Right lobe of liver (tissue), 6 donors: ENCODE measurements at regions not wholly inside any gene's neighbourhood (a gene's known extent, or its start where the extent isn't known, plus 50 kb on each side); places are given as distances from the start of the nearest gene placed in this dataset.
A peak's percentile ranks its signal among the peaks of the same experiment; 100 is the strongest.

Source experiments
- ATAC-seq, 4 donors: fragments of 200-7000 bp; cut with Tn5 transposase; one replicate each; pipeline ENCODE4 v1.9.1; 2020; ENCODE audit warnings: mild to moderate bottlenecking in 4 of 4, moderate library complexity in 4 of 4
- DNase-seq, 3 donors: peaks; one replicate each; pipeline ENCODE4 v3.0.0-alpha.2; 2020
- H3K27ac ChIP-seq, 3 donors: fragments of 200-600 bp; one replicate each; pipeline ENCODE4 v1.8.0; 2022
- H3K27me3 ChIP-seq, 2 donors: fragments of 200-600 bp; one replicate each; pipeline ENCODE4 v1.8.0; 2022
- H3K36me3 ChIP-seq, 4 donors: fragments of 200-600 bp; sonication (generic) in 1 of 4; one replicate each; pipeline versions ENCODE4 v1.5.1 to v1.8.0; 2017 to 2022; ENCODE audit warnings: control low read depth in 1 of 4
- H3K4me1 ChIP-seq, 4 donors: fragments of 200-600 bp; sonication (generic) in 1 of 4; one replicate each; pipeline versions ENCODE4 v1.5.1 to v1.8.0; 2017 to 2022; ENCODE audit warnings: control low read depth in 1 of 4
- H3K4me3 ChIP-seq, 3 donors: fragments of 200-600 bp; one replicate each; pipeline ENCODE4 v1.8.0; 2022
- H3K9me3 ChIP-seq, 4 donors: fragments of 200-600 bp; sonication (generic) in 1 of 4; one replicate each; pipeline versions ENCODE4 v1.5.1 to v1.8.0; 2017 to 2022; ENCODE audit warnings: control low read depth in 1 of 4
- POLR2A ChIP-seq: fragments of 450-650 bp; IDR thresholded peaks from one replicate; pipeline ENCODE4 v1.6.1; 2017; ENCODE audit warnings: antibody characterized with exemption, mild to moderate bottlenecking
- WGBS: methylation state at CpG from one replicate; pipeline ENCODE4 v1.1.6; 2018; ENCODE audit warnings: low coverage, low lambda C conversion rate; ENCODE audit not compliant: insufficient coverage; ENCODE audit errors: missing lambda C conversion rate; 5-methylcytosine and 5-hydroxymethylcytosine counted together
- intact Hi-C, 2 donors: fragments of 100-400 bp; cut with DNase I; formaldehyde crosslinking; loops; one replicate each; pipeline versions ENCODE4 v1.11.2 to v1.14.1; 2022
- TF ChIP-seq, protein P1 (sequence below), 4 donors: fragments of 200-600 bp in 3 of 4; fragments of 450-650 bp in 1 of 4; IDR thresholded peaks; one replicate each; pipeline versions ENCODE4 v1.5.1 to v1.8.0; 2016 to 2022; ENCODE audit warnings: antibody characterized with exemption in 4 of 4, mild to moderate bottlenecking in 2 of 4
- donor health status: DM: no; HTN: yes; CAD: no.
- donor health status: DM: no; HTN: no; CAD: no.
- donor health status: DM: no; HTN: no; CAD: no.
- donor health status: DM: no; HTN: yes; CAD: no.
- donor health status: DM: no; HTN: yes; CAD: no.

DNA sequence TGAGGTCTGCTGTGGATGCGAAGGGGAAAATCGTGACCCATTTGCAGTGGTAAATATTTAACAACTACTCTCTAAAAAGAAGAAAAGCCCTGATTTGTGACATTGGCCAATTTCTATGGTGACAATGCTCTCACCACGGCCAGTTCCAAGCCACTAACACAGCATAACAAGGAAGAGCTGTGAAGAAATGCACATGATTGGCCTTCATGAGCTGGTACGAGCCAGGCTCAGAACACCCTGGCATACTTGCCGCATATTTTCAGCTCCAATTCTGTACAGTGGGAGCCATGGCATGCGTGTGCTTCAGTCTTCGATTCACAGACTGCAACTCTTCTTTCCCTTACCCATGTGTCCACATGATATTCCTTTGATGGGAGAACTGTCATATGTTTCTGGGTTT, 363.9 kb upstream of the CDH5 start:
- intact Hi-C loops: no loop called here
- H3K36me3 ChIP-seq: no peaks in the 10 kb centered on the region
- 68% methylated on average over 6 of the region's 7 CpGs for WGBS
- DNase-seq (no peak), ATAC-seq (no peak)
- TF ChIP-seq, protein P1, sequence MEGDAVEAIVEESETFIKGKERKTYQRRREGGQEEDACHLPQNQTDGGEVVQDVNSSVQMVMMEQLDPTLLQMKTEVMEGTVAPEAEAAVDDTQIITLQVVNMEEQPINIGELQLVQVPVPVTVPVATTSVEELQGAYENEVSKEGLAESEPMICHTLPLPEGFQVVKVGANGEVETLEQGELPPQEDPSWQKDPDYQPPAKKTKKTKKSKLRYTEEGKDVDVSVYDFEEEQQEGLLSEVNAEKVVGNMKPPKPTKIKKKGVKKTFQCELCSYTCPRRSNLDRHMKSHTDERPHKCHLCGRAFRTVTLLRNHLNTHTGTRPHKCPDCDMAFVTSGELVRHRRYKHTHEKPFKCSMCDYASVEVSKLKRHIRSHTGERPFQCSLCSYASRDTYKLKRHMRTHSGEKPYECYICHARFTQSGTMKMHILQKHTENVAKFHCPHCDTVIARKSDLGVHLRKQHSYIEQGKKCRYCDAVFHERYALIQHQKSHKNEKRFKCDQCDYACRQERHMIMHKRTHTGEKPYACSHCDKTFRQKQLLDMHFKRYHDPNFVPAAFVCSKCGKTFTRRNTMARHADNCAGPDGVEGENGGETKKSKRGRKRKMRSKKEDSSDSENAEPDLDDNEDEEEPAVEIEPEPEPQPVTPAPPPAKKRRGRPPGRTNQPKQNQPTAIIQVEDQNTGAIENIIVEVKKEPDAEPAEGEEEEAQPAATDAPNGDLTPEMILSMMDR (IDR thresholded peaks at IDR 0.05): no peak
- TF ChIP-seq POLR2A: no peak
- H3K27me3 ChIP-seq: no peaks in the 10 kb centered on the region
- no peaks in the 10 kb centered on the region for H3K9me3 ChIP-seq
- no peak overlapping the region for H3K27ac ChIP-seq
- H3K4me1 ChIP-seq: no peaks in the 10 kb centered on the region
- no peak overlapping the region for H3K4me3 ChIP-seq

DNA sequence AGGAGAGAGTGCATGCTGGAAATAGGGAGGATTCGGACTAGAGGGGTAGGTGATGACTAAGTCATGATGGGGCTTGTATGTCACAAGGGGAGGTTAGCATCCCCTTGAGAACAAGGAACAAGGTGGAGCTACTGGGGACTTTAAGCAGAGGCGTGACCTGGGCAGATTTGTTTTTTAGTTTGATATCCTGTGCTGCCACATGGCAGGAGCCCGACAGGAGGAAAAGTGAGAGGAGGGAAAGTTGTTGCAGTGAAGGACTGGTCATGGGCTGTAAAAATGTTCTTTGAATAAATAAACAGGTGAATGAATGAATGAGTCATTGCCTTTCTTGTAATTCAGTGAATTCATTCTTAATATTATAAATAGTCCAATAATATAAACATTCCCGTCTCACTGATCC, 365.1 kb upstream of the CDH5 start:
- Histone ChIP-seq H3K27me3 (no peaks in the 10 kb centered on the region), H3K27ac (no peak overlapping the region), H3K9me3 (no peaks in the 10 kb centered on the region), H3K4me3 (no peak overlapping the region), H3K4me1 (no peaks in the 10 kb centered on the region), H3K36me3 (no peaks in the 10 kb centered on the region)
- DNase-seq (no peak), ATAC-seq (no peak)
- intact Hi-C loops: no loop called here
- WGBS: 64% methylated on average over 4 of the region's 4 CpGs
- TF ChIP-seq, protein P1 (IDR thresholded peaks at IDR 0.05): no peak
- no peak for TF ChIP-seq POLR2A

DNA sequence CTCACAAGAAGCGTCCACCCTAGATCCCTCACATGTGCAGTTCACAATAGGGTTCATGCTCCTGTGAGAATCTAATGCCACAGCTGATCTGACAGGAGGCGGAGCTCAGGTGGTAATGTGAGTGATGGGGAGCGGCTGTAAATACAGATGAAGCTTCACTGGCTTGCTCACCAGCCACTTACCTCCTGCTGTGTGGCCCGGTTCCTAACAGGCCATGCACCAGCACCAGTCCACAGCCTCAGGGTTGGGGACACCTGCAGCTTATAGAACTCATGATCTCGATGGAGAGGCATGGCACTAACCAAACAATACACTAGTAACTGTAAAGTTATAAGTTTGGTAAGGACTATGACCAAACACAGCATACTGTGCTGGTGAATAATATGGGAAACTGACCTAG, 368.0 kb upstream of the CDH5 start:
- H3K27me3 ChIP-seq: no peaks in the 10 kb centered on the region
- H3K27ac ChIP-seq: no peak overlapping the region
- H3K4me1 ChIP-seq: no peaks in the 10 kb centered on the region
- WGBS: 38% methylated on average over 3 of the region's 5 CpGs
- no peak overlapping the region for H3K4me3 ChIP-seq
- intact Hi-C loops: no loop called here
- no peaks in the 10 kb centered on the region for H3K36me3 ChIP-seq
- ATAC-seq (no peak), DNase-seq (no peak)
- TF ChIP-seq, protein P1 (IDR thresholded peaks at IDR 0.05): no peak
- TF ChIP-seq POLR2A: no peak
- no peaks in the 10 kb centered on the region for H3K9me3 ChIP-seq

DNA sequence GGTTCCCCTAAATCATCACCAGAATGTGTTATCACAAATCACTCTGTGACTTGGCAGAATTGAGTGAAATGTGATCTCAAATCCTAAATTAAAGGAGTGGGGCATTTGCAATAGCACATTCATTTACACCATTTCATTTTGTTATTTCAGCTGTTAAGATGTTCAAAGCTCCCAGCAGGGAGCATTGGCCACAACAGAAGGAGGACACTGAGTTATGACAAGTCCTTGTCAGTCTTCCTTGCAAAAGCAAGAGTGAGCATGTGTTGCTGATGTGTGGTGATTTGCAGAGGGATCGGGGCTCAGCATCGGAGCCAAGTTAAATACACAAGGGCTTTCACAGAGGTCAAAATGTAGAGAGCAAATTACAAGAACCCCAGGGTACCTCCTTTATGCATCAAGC, 372.2 kb upstream of the CDH5 start:
- Histone ChIP-seq H3K27ac (no peak overlapping the region), H3K4me1 (peaks cover 0 to 24% (median 10%) of the 10 kb centered on the region in 4 donors), H3K4me3 (no peak overlapping the region), H3K27me3 (no peaks in the 10 kb centered on the region), H3K9me3 (no peaks in the 10 kb centered on the region), H3K36me3 (no peaks in the 10 kb centered on the region)
- intact Hi-C loops: no loop called here
- TF ChIP-seq, protein P1 (IDR thresholded peaks at IDR 0.05): no peak
- no peak for TF ChIP-seq POLR2A
- ATAC-seq (no peak), DNase-seq (no peak)
- 59% methylated on average over 2 of the region's 2 CpGs for WGBS

DNA sequence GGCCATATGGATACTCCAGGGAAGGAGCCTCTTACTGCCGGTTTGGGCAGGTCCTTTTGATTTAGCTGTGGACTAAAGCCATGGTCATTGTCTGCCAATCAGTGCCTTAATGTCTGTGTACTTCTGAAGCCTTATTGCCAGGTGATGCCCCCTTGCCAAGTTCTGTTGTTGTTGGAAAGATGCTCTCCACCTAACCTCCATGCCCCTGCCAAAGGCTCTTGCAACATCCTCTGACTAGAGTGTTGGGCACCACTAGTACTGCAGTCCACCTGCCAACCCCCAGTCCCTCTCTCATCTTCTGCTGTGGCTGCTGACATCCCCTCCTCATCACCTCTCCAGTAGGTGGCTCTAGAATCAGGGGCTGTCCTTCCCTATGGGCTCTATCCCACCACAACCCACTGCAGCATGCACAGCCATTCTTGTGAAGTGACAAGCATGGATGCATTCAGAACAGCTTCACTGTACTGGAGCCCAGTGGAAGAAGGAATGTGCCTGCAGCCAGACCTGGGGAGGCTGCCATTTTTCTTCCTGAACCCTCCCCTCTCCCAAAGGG, 375.3 kb upstream of the CDH5 start:
- no peaks in the 10 kb centered on the region for H3K36me3 ChIP-seq
- WGBS: no CpG with 5 or more reads among the region's 1 CpG
- H3K4me3 ChIP-seq: no peak overlapping the region
- no peaks in the 10 kb centered on the region for H3K27me3 ChIP-seq
- H3K9me3 ChIP-seq: no peaks in the 10 kb centered on the region
- ATAC-seq (peak; percentile 75 to 91 (median 86)), DNase-seq (peak; percentile 21 to 91 (median 85))
- TF ChIP-seq, protein P1 (IDR thresholded peaks at IDR 0.05): peak in 1 of 4 donors; percentile 7
- no peak for TF ChIP-seq POLR2A
- H3K27ac ChIP-seq: peak overlapping the region in 1 of 3 donors; percentile 51
- intact Hi-C loops: no loop called here
- peaks cover 0 to 24% (median 10%) of the 10 kb centered on the region in 4 donors for H3K4me1 ChIP-seq
